Gastrocnemius medialis (tissue), 4 donors: ENCODE measurements at regions not wholly inside any gene's neighbourhood (a gene's known extent, or its start where the extent isn't known, plus 50 kb on each side); places are given as distances from the start of the nearest gene placed in this dataset.

ENCODE experiments used
- POLR2A ChIP-seq, 2 donors: fragments of 450-650 bp; IDR thresholded peaks; one replicate each; pipeline ENCODE4 v1.6.1; 2017; ENCODE audit warnings: antibody characterized with exemption in 2 of 2, mild to moderate bottlenecking in 2 of 2, moderate library complexity in 2 of 2
- TF ChIP-seq, protein P1 (sequence below), 5 experiments: fragments of 450-650 bp in 3 of 5; fragments of 200-600 bp in 2 of 5; sonication (generic) in 2 of 5; IDR thresholded peaks in 4 of 5; conservative IDR thresholded peaks in 1 of 5; 1 replicate in 4 of 5; 2 replicates in 1 of 5; pipeline ENCODE4 v1.5.1; 2016 to 2019; ENCODE audit warnings: antibody characterized with exemption in 5 of 5, mild to moderate bottlenecking in 3 of 5, moderate library complexity in 3 of 5

GRCh38 chr10:65201491-65201890 is 1680.3 kb downstream of the REEP3 start:
- TF ChIP-seq, protein P1, sequence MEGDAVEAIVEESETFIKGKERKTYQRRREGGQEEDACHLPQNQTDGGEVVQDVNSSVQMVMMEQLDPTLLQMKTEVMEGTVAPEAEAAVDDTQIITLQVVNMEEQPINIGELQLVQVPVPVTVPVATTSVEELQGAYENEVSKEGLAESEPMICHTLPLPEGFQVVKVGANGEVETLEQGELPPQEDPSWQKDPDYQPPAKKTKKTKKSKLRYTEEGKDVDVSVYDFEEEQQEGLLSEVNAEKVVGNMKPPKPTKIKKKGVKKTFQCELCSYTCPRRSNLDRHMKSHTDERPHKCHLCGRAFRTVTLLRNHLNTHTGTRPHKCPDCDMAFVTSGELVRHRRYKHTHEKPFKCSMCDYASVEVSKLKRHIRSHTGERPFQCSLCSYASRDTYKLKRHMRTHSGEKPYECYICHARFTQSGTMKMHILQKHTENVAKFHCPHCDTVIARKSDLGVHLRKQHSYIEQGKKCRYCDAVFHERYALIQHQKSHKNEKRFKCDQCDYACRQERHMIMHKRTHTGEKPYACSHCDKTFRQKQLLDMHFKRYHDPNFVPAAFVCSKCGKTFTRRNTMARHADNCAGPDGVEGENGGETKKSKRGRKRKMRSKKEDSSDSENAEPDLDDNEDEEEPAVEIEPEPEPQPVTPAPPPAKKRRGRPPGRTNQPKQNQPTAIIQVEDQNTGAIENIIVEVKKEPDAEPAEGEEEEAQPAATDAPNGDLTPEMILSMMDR (IDR thresholded peaks at IDR 0.05 in 4 of 5, conservative IDR thresholded peaks at IDR 0.05 in 1 of 5): no peak
- TF ChIP-seq POLR2A (IDR thresholded peaks at IDR 0.05): no peak
